ENCODE measurements at regions not wholly inside any gene's neighbourhood (a gene's known extent, or its start where the extent isn't known, plus 50 kb on each side); places are given as distances from the start of the nearest gene placed in this dataset.

DNA sequence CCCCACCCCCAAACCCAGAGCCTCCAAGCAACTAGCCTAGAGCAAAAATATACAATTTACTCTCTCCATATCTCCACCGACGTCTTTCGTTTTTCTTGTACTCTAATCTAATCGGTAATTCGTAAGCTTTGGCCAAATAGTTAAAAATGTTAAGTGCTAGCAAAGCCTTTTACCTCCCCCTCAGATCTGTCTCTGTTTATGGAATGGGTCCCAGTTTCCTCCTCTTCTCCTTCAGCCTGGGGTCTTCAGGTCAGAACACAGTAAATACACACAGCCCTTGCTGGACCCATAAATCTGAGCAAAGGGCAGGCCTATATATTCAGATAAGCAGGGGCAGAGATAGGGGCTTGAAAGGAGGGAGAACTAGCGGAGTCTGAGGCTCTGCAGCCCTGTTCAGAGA lies 267.4 kb downstream of the MEIS1 start:
- TF ChIP-seq POLR2A (IDR thresholded peaks at IDR 0.05): no peak
- TF ChIP-seq, protein P1, sequence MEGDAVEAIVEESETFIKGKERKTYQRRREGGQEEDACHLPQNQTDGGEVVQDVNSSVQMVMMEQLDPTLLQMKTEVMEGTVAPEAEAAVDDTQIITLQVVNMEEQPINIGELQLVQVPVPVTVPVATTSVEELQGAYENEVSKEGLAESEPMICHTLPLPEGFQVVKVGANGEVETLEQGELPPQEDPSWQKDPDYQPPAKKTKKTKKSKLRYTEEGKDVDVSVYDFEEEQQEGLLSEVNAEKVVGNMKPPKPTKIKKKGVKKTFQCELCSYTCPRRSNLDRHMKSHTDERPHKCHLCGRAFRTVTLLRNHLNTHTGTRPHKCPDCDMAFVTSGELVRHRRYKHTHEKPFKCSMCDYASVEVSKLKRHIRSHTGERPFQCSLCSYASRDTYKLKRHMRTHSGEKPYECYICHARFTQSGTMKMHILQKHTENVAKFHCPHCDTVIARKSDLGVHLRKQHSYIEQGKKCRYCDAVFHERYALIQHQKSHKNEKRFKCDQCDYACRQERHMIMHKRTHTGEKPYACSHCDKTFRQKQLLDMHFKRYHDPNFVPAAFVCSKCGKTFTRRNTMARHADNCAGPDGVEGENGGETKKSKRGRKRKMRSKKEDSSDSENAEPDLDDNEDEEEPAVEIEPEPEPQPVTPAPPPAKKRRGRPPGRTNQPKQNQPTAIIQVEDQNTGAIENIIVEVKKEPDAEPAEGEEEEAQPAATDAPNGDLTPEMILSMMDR (IDR thresholded peaks at IDR 0.05 in 4 of 5, conservative IDR thresholded peaks at IDR 0.05 in 1 of 5): no peak
- Histone ChIP-seq H3K9me3 (no peaks in the 10 kb centered on the region), H3K36me3 (no peaks in the 10 kb centered on the region), H3K4me3 (no peak overlapping the region), H3K27ac (no peak overlapping the region), H3K27me3 (no peaks in the 10 kb centered on the region), H3K4me1 (no peaks in the 10 kb centered on the region)
- intact Hi-C loops (cut with DNase I; ENCODE audit: low total_unique reads): no loop called here
- DNase-seq: no peak
- ATAC-seq: no peak
- in situ Hi-C loops (cut with MboI; ENCODE audit: low sequenced_read_pairs in 4 of 4): no loop called here

DNA sequence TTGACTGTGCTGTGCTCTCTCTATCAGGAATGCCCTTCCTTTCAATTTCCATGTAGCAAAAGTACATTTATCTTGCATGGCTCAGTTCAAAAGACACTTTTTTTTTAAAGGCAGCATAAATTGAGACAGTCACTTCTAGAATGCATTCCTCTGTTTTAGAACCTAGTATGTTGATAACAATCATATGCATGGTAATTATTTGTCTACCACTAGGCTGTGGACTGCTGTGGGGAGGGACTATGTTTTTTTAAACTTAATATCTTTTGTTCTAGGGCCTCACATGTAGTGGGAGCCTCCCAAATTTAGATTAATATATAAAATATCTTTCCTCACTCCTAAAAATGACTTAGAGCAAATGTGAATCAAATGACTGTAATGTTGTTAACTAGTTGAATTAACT lies 269.9 kb downstream of the MEIS1 start:
- Histone ChIP-seq H3K36me3 (no peaks in the 10 kb centered on the region), H3K27ac (no peak overlapping the region), H3K27me3 (no peaks in the 10 kb centered on the region), H3K4me3 (no peak overlapping the region), H3K9me3 (no peaks in the 10 kb centered on the region), H3K4me1 (no peaks in the 10 kb centered on the region)
- in situ Hi-C loops (cut with MboI; ENCODE audit: low sequenced_read_pairs in 4 of 4): no loop called here
- ATAC-seq: no peak
- DNase-seq: no peak
- intact Hi-C loops (cut with DNase I; ENCODE audit: low total_unique reads): no loop called here
- TF ChIP-seq, protein P1 (IDR thresholded peaks at IDR 0.05 in 4 of 5, conservative IDR thresholded peaks at IDR 0.05 in 1 of 5): no peak
- TF ChIP-seq POLR2A (IDR thresholded peaks at IDR 0.05): no peak

DNA sequence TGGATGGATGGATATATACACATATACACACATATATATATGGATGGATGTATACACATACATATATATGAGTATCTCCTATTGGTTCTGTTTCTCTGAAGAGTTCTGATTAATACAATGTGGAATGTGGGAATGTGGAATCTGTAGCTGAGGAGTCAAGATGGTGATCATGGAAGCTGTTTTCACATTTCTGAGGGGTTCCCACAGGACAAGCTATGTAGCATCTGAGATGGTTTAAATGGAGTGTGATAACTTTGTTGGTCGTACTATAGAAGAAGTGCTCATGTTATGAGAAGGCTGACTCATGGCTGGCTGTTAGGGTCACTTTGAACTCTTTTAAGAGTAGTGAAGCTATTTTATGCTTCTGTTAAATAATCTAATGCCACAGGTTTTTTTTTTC lies 279.7 kb downstream of the MEIS1 start:
- Histone ChIP-seq H3K27me3 (no peaks in the 10 kb centered on the region), H3K9me3 (no peaks in the 10 kb centered on the region), H3K36me3 (no peaks in the 10 kb centered on the region), H3K4me3 (no peak overlapping the region), H3K4me1 (no peaks in the 10 kb centered on the region), H3K27ac (no peak overlapping the region)
- in situ Hi-C loops (cut with MboI; ENCODE audit: low sequenced_read_pairs in 4 of 4): no loop called here
- DNase-seq: no peak
- no peak for ATAC-seq
- TF ChIP-seq POLR2A (IDR thresholded peaks at IDR 0.05): no peak
- intact Hi-C loops (cut with DNase I; ENCODE audit: low total_unique reads): no loop called here

DNA sequence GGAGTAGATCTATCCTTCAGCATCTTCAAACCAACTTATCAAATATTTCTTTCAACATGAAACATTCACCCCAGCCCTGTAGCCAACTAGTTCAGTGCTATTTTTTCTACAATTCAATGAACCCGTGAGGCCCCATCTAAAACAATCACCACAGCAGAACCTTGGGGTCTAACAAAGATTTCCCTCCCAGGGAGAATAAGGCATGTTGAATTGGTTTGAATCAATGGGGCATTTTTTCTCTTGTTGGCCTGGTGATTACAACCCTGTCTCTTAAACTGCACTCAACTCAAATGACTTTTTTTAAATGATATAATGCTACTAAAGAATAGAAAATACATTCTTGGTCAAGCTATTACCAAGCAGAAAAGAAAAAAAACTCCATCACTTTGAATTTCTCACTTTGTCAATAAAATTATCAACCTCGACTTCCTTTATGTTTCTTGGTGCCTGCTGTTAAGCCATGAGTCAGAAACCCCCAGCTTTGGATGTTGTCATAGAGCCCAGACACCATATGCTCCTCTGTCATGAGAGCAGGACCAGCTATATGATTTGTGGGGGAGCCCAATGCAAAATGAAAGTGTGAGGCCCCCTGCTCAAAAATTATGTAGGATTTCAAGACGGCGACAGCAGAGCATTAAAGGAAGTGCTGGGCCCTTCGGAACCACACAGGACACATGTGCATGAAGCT lies 282.4 kb downstream of the MEIS1 start:
- H3K27ac ChIP-seq: no peak overlapping the region
- H3K36me3 ChIP-seq: no peaks in the 10 kb centered on the region
- no peak for TF ChIP-seq POLR2A (IDR thresholded peaks at IDR 0.05)
- TF ChIP-seq, protein P1 (IDR thresholded peaks at IDR 0.05 in 4 of 5, conservative IDR thresholded peaks at IDR 0.05 in 1 of 5): no peak
- no peaks in the 10 kb centered on the region for H3K9me3 ChIP-seq
- no peaks in the 10 kb centered on the region for H3K4me1 ChIP-seq
- in situ Hi-C loops (cut with MboI; ENCODE audit: low sequenced_read_pairs in 4 of 4): no loop called here
- DNase-seq (no peak), ATAC-seq (no peak)
- H3K27me3 ChIP-seq: no peaks in the 10 kb centered on the region
- intact Hi-C loops (cut with DNase I; ENCODE audit: low total_unique reads): no loop called here
- no peak overlapping the region for H3K4me3 ChIP-seq

DNA sequence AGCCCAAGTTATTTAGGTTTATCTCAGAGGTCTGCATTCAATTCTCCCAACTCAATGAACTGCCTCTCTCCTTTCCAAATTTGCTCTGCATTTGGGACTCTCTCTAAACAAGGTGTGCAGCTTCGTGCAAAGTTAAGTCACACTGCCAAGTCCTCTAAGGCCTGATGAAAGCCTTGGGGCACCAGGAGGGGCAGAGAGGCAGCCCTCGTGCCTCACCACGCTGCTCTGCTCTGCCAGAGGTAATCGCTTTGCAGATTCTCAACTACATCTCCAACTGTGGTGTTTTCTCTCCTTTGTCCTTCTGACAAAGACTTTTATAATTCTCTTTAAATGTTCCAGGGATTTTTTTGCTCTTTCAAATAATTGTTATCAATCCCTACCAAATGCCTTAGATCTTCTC lies 283.0 kb downstream of the MEIS1 start:
- Histone ChIP-seq H3K4me1 (no peaks in the 10 kb centered on the region), H3K4me3 (no peak overlapping the region), H3K27ac (no peak overlapping the region), H3K9me3 (no peaks in the 10 kb centered on the region), H3K36me3 (no peaks in the 10 kb centered on the region), H3K27me3 (no peaks in the 10 kb centered on the region)
- no peak for TF ChIP-seq POLR2A (IDR thresholded peaks at IDR 0.05)
- TF ChIP-seq, protein P1 (IDR thresholded peaks at IDR 0.05 in 4 of 5, conservative IDR thresholded peaks at IDR 0.05 in 1 of 5): no peak
- no peak for DNase-seq
- intact Hi-C loops (cut with DNase I; ENCODE audit: low total_unique reads) (no loop called here), in situ Hi-C loops (cut with MboI; ENCODE audit: low sequenced_read_pairs in 4 of 4) (no loop called here)
- no peak for ATAC-seq
